Uterus (tissue), 3 donors: ENCODE measurements at regions not wholly inside any gene's neighbourhood (a gene's known extent, or its start where the extent isn't known, plus 50 kb on each side); places are given as distances from the start of the nearest gene placed in this dataset.

Experiments
- DNase-seq, 2 donors: peaks; one replicate each; pipeline ENCODE4 v3.0.0-alpha.2; 2019 to 2020
- H3K27ac ChIP-seq, 2 donors: fragments of 200-600 bp; sonication (generic); 1 replicate in 1 of 2; 2 replicates in 1 of 2; pipeline ENCODE4 v1.5.1; 2016 to 2018
- H3K27me3 ChIP-seq, 2 donors: fragments of 200-600 bp; sonication (generic); one replicate each; pipeline ENCODE4 v1.5.1; 2018 to 2019; ENCODE audit warnings: control low read depth in 1 of 2
- H3K36me3 ChIP-seq, 2 donors: fragments of 200-600 bp; sonication (generic); one replicate each; pipeline ENCODE4 v1.5.1; 2019; ENCODE audit warnings: control low read depth in 1 of 2
- H3K4me1 ChIP-seq, 2 donors: fragments of 200-600 bp; sonication (generic); one replicate each; pipeline ENCODE4 v1.5.1; 2018 to 2019; ENCODE audit warnings: control low read depth in 1 of 2
- H3K4me3 ChIP-seq, 2 donors: fragments of 200-600 bp; sonication (generic); 1 replicate in 1 of 2; 2 replicates in 1 of 2; pipeline ENCODE4 v1.5.1; 2018 to 2019; ENCODE audit warnings: mild to moderate bottlenecking in 1 of 2
- H3K9me3 ChIP-seq, 2 donors: fragments of 200-600 bp; sonication (generic); one replicate each; pipeline ENCODE4 v1.5.1; 2019; ENCODE audit warnings: control low read depth in 1 of 2
- POLR2A ChIP-seq, 2 donors: fragments of 450-650 bp; IDR thresholded peaks; one replicate each; pipeline ENCODE4 v1.6.1; 2016; ENCODE audit warnings: antibody characterized with exemption in 2 of 2, mild to moderate bottlenecking in 1 of 2, moderate library complexity in 1 of 2
- intact Hi-C: fragments of 100-400 bp; cut with DNase I; formaldehyde crosslinking; loops from one replicate; pipeline ENCODE4 v1.15.1; 2023; ENCODE audit warnings: low total_unique reads
- TF ChIP-seq, protein P1 (sequence below), 4 experiments: fragments of 200-600 bp in 2 of 4; fragments of 450-650 bp in 2 of 4; sonication (generic) in 2 of 4; IDR thresholded peaks; one replicate each; pipeline ENCODE4 v1.5.1; 2016 to 2019; ENCODE audit warnings: antibody characterized with exemption in 4 of 4, mild to moderate bottlenecking in 2 of 4, moderate library complexity in 1 of 4
- donor health status: DM: yes; HTN: yes; CAD: no.

- TF ChIP-seq, protein P1, sequence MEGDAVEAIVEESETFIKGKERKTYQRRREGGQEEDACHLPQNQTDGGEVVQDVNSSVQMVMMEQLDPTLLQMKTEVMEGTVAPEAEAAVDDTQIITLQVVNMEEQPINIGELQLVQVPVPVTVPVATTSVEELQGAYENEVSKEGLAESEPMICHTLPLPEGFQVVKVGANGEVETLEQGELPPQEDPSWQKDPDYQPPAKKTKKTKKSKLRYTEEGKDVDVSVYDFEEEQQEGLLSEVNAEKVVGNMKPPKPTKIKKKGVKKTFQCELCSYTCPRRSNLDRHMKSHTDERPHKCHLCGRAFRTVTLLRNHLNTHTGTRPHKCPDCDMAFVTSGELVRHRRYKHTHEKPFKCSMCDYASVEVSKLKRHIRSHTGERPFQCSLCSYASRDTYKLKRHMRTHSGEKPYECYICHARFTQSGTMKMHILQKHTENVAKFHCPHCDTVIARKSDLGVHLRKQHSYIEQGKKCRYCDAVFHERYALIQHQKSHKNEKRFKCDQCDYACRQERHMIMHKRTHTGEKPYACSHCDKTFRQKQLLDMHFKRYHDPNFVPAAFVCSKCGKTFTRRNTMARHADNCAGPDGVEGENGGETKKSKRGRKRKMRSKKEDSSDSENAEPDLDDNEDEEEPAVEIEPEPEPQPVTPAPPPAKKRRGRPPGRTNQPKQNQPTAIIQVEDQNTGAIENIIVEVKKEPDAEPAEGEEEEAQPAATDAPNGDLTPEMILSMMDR (IDR thresholded peaks at IDR 0.05) = no peak
- TF ChIP-seq POLR2A (IDR thresholded peaks at IDR 0.05) = no peak
- Histone ChIP-seq H3K27me3 (no peaks in the 10 kb centered on the region), H3K36me3 (no peaks in the 10 kb centered on the region), H3K4me3 (no peak overlapping the region), H3K27ac (no peak overlapping the region), H3K9me3 (no peaks in the 10 kb centered on the region), H3K4me1 (no peaks in the 10 kb centered on the region)
- intact Hi-C loops = no loop called here
- DNase-seq = no peak
Observed at GRCh38 chr7:19405541-19405940, 260.3 kb upstream of the FERD3L start.

- no peaks in the 10 kb centered on the region for H3K9me3 ChIP-seq
- no peaks in the 10 kb centered on the region for H3K27me3 ChIP-seq
- H3K36me3 ChIP-seq = no peaks in the 10 kb centered on the region
- H3K27ac ChIP-seq = no peak overlapping the region
- H3K4me3 ChIP-seq = no peak overlapping the region
- intact Hi-C loops = no loop called here
- H3K4me1 ChIP-seq = no peaks in the 10 kb centered on the region
- TF ChIP-seq POLR2A (IDR thresholded peaks at IDR 0.05) = no peak
- TF ChIP-seq, protein P1 (IDR thresholded peaks at IDR 0.05) = no peak
- no peak for DNase-seq
Observed at GRCh38 chr7:19404912-19405329, 259.7 kb upstream of the FERD3L start.

- no peaks in the 10 kb centered on the region for H3K27me3 ChIP-seq
- DNase-seq = no peak
- no peak overlapping the region for H3K4me3 ChIP-seq
- no peak overlapping the region for H3K27ac ChIP-seq
- H3K9me3 ChIP-seq = no peaks in the 10 kb centered on the region
- intact Hi-C loops = no loop called here
- H3K4me1 ChIP-seq = no peaks in the 10 kb centered on the region
- no peak for TF ChIP-seq POLR2A (IDR thresholded peaks at IDR 0.05)
- TF ChIP-seq, protein P1 (IDR thresholded peaks at IDR 0.05) = no peak
- H3K36me3 ChIP-seq = no peaks in the 10 kb centered on the region
Observed at GRCh38 chr7:19403691-19404090, 258.5 kb upstream of the FERD3L start.

GRCh38 chr7:19401461-19401860, 256.2 kb upstream of the FERD3L start:
- Histone ChIP-seq H3K27me3 (no peaks in the 10 kb centered on the region), H3K4me1 (no peaks in the 10 kb centered on the region), H3K27ac (no peak overlapping the region), H3K4me3 (no peak overlapping the region), H3K9me3 (no peaks in the 10 kb centered on the region), H3K36me3 (no peaks in the 10 kb centered on the region)
- intact Hi-C loops = no loop called here
- no peak for TF ChIP-seq POLR2A (IDR thresholded peaks at IDR 0.05)
- TF ChIP-seq, protein P1 (IDR thresholded peaks at IDR 0.05) = no peak
- DNase-seq = no peak

GRCh38 chr7:19400758-19401254, 255.6 kb upstream of the FERD3L start:
- Histone ChIP-seq H3K36me3 (no peaks in the 10 kb centered on the region), H3K27me3 (no peaks in the 10 kb centered on the region), H3K4me3 (no peak overlapping the region), H3K4me1 (no peaks in the 10 kb centered on the region), H3K27ac (no peak overlapping the region), H3K9me3 (no peaks in the 10 kb centered on the region)
- intact Hi-C loops = no loop called here
- no peak for DNase-seq
- TF ChIP-seq POLR2A (IDR thresholded peaks at IDR 0.05) = no peak
- TF ChIP-seq, protein P1 (IDR thresholded peaks at IDR 0.05) = no peak
